Right lobe of liver (tissue), 6 donors: ENCODE measurements at regions not wholly inside any gene's neighbourhood (a gene's known extent, or its start where the extent isn't known, plus 50 kb on each side); places are given as distances from the start of the nearest gene placed in this dataset.

Source experiments
- ATAC-seq, 4 donors: fragments of 200-7000 bp; cut with Tn5 transposase; one replicate each; pipeline ENCODE4 v1.9.1; 2020; ENCODE audit warnings: mild to moderate bottlenecking in 4 of 4, moderate library complexity in 4 of 4
- DNase-seq, 3 donors: peaks; one replicate each; pipeline ENCODE4 v3.0.0-alpha.2; 2020
- H3K27ac ChIP-seq, 3 donors: fragments of 200-600 bp; one replicate each; pipeline ENCODE4 v1.8.0; 2022
- H3K27me3 ChIP-seq, 2 donors: fragments of 200-600 bp; one replicate each; pipeline ENCODE4 v1.8.0; 2022
- H3K36me3 ChIP-seq, 4 donors: fragments of 200-600 bp; sonication (generic) in 1 of 4; one replicate each; pipeline versions ENCODE4 v1.5.1 to v1.8.0; 2017 to 2022; ENCODE audit warnings: control low read depth in 1 of 4
- H3K4me1 ChIP-seq, 4 donors: fragments of 200-600 bp; sonication (generic) in 1 of 4; one replicate each; pipeline versions ENCODE4 v1.5.1 to v1.8.0; 2017 to 2022; ENCODE audit warnings: control low read depth in 1 of 4
- H3K4me3 ChIP-seq, 3 donors: fragments of 200-600 bp; one replicate each; pipeline ENCODE4 v1.8.0; 2022
- H3K9me3 ChIP-seq, 4 donors: fragments of 200-600 bp; sonication (generic) in 1 of 4; one replicate each; pipeline versions ENCODE4 v1.5.1 to v1.8.0; 2017 to 2022; ENCODE audit warnings: control low read depth in 1 of 4
- CTCF ChIP-seq, 4 donors: fragments of 200-600 bp in 3 of 4; fragments of 450-650 bp in 1 of 4; IDR thresholded peaks; one replicate each; pipeline versions ENCODE4 v1.5.1 to v1.8.0; 2016 to 2022; ENCODE audit warnings: antibody characterized with exemption in 4 of 4, mild to moderate bottlenecking in 2 of 4
- POLR2A ChIP-seq: fragments of 450-650 bp; IDR thresholded peaks from one replicate; pipeline ENCODE4 v1.6.1; 2017; ENCODE audit warnings: antibody characterized with exemption, mild to moderate bottlenecking
- WGBS: methylation state at CpG from one replicate; pipeline ENCODE4 v1.1.6; 2018; ENCODE audit warnings: low coverage, low lambda C conversion rate; ENCODE audit not compliant: insufficient coverage; ENCODE audit errors: missing lambda C conversion rate; 5-methylcytosine and 5-hydroxymethylcytosine counted together
- intact Hi-C, 2 donors: fragments of 100-400 bp; cut with DNase I; formaldehyde crosslinking; loops; one replicate each; pipeline versions ENCODE4 v1.11.2 to v1.14.1; 2022
- donor health status: DM: no; HTN: yes; CAD: no.
- donor health status: DM: no; HTN: no; CAD: no.
- donor health status: DM: no; HTN: no; CAD: no.
- donor health status: DM: no; HTN: yes; CAD: no.
- donor health status: DM: no; HTN: yes; CAD: no.

GRCh38 chr4:19151684-19152083, 1100.0 kb upstream of the SLIT2 start:
- Histone ChIP-seq H3K4me1 (no peaks in the 10 kb centered on the region), H3K9me3 (no peaks in the 10 kb centered on the region), H3K27ac (no peak overlapping the region), H3K4me3 (no peak overlapping the region), H3K36me3 (no peaks in the 10 kb centered on the region), H3K27me3 (no peaks in the 10 kb centered on the region)
- ATAC-seq (no peak), DNase-seq (no peak)
- TF ChIP-seq CTCF (IDR thresholded peaks at IDR 0.05) (no peak), POLR2A (no peak)
- intact Hi-C loops: no loop called here
- 23% methylated on average over 1 of the region's 1 CpG for WGBS

GRCh38 chr4:19146038-19146437, 1105.7 kb upstream of the SLIT2 start:
- H3K27me3 ChIP-seq: no peaks in the 10 kb centered on the region
- H3K9me3 ChIP-seq: no peaks in the 10 kb centered on the region
- intact Hi-C loops: no loop called here
- no peak for DNase-seq
- ATAC-seq: no peak
- H3K4me3 ChIP-seq: no peak overlapping the region
- WGBS: 35% methylated on average over 3 of the region's 3 CpGs
- no peaks in the 10 kb centered on the region for H3K36me3 ChIP-seq
- H3K27ac ChIP-seq: no peak overlapping the region
- H3K4me1 ChIP-seq: no peaks in the 10 kb centered on the region
- TF ChIP-seq POLR2A (no peak), CTCF (IDR thresholded peaks at IDR 0.05) (no peak)

GRCh38 chr4:19135895-19136633, 1114.5 kb upstream of the LCORL start:
- Histone ChIP-seq H3K9me3 (no peaks in the 10 kb centered on the region), H3K4me3 (no peak overlapping the region), H3K27ac (no peak overlapping the region), H3K4me1 (no peaks in the 10 kb centered on the region), H3K36me3 (no peaks in the 10 kb centered on the region), H3K27me3 (no peaks in the 10 kb centered on the region)
- DNase-seq (no peak), ATAC-seq (no peak)
- 44% methylated on average over 1 of the region's 1 CpG for WGBS
- TF ChIP-seq CTCF (IDR thresholded peaks at IDR 0.05): no peak
- no peak for TF ChIP-seq POLR2A
- intact Hi-C loops: no loop called here

- intact Hi-C loops: no loop called here
- TF ChIP-seq CTCF (IDR thresholded peaks at IDR 0.05) (no peak), POLR2A (no peak)
- DNase-seq (no peak), ATAC-seq (no peak)
- Histone ChIP-seq H3K36me3 (no peaks in the 10 kb centered on the region), H3K4me1 (no peaks in the 10 kb centered on the region), H3K27ac (no peak overlapping the region), H3K4me3 (no peak overlapping the region), H3K27me3 (no peaks in the 10 kb centered on the region), H3K9me3 (no peaks in the 10 kb centered on the region)
- 53% methylated on average over 3 of the region's 3 CpGs for WGBS
Measured at GRCh38 chr4:19134685-19135084, 1113.1 kb upstream of the LCORL start.
